Endothelial cell of umbilical vein (primary cell): ENCODE measurements at regions not wholly inside any gene's neighbourhood (a gene's known extent, or its start where the extent isn't known, plus 50 kb on each side); places are given as distances from the start of the nearest gene placed in this dataset.

Experiments
- BruUV-seq: library from RNA; stranded (reverse); fragments of 400-500 nt; replicated peaks from 2 replicates; lab custom pipeline; 2021; lab: Mats Ljungman, UMichigan
- CTCF ChIA-PET: fragments of 300-600, 350-600 bp; sonication (Branson Sonifier 250); formaldehyde crosslinking; loops from one replicate; lab custom pipeline; 2021; ENCODE audit warnings: antibody characterized with exemption, inconsistent platforms; lab: Charles Lee
- POLR2A ChIA-PET: fragments of 300-600, 350-600 bp; sonication (Branson Sonifier 250); formaldehyde crosslinking; loops from one replicate; lab custom pipeline; 2021; ENCODE audit warnings: antibody characterized with exemption, inconsistent platforms; lab: Charles Lee
- DNase-seq: peaks from one replicate; pipeline ENCODE4 v3.0.0-alpha.2; 2011; ENCODE audit warnings: low read depth, low spot score
- FAIRE-seq: peaks from 2 replicates; lab custom pipeline; 2011; peaks lifted over from hg19 to GRCh38; lab: Jason Lieb, UNC
- H2AFZ ChIP-seq: 2 replicates; pipeline ENCODE4 v1.6.0; 2012; ENCODE audit warnings: low read depth, low read length, control low read depth, inconsistent platforms
- H3K27ac ChIP-seq: 2 replicates; pipeline ENCODE4 v1.5.1; 2011; ENCODE audit warnings: low read depth, mild to moderate bottlenecking, control low read depth, low read length, moderate library complexity; ENCODE audit not compliant: insufficient read depth
- H3K27me3 ChIP-seq, 2 experiments: 2 replicates each; pipeline versions ENCODE4 v1.6.0 to v1.6.1; 2011; ENCODE audit warnings: low read length in 2 of 2, mixed read lengths in 1 of 2; ENCODE audit not compliant: control insufficient read depth in 2 of 2, insufficient read depth in 2 of 2
- H3K36me3 ChIP-seq, 2 experiments: 2 replicates in 1 of 2; 3 replicates in 1 of 2; pipeline ENCODE4 v1.5.1; 2011; ENCODE audit warnings: low read length in 2 of 2, mild to moderate bottlenecking in 1 of 2, moderate library complexity in 1 of 2; ENCODE audit not compliant: control insufficient read depth in 2 of 2, insufficient read depth in 2 of 2; ENCODE audit errors: extremely low read depth in 1 of 2
- H3K4me1 ChIP-seq: 3 replicates; pipeline ENCODE4 v1.5.1; 2011; ENCODE audit warnings: mild to moderate bottlenecking, low read length; ENCODE audit not compliant: control insufficient read depth, insufficient read depth; ENCODE audit errors: extremely low read depth
- H3K4me2 ChIP-seq: 2 replicates; pipeline ENCODE4 v1.6.1; 2011; ENCODE audit warnings: low read length, control low read depth, mixed read lengths; ENCODE audit not compliant: insufficient read depth
- H3K4me3 ChIP-seq, 3 experiments: fragments of 200-600 bp in 1 of 3; sonication (generic), shearing (Covaris generic) in 1 of 3; replicated peaks in 1 of 3; 2 replicates each; pipeline ENCODE4 v1.5.1; 2011 to 2016; ENCODE audit warnings: control low read depth in 3 of 3, low read length in 3 of 3, mild to moderate bottlenecking in 2 of 3, inconsistent platforms in 1 of 3, low read depth in 1 of 3, moderate library complexity in 1 of 3; ENCODE audit not compliant: insufficient read depth in 1 of 3
- H3K79me2 ChIP-seq: 2 replicates; pipeline ENCODE4 v1.6.0; 2012; ENCODE audit warnings: low read length, inconsistent platforms; ENCODE audit not compliant: control insufficient read depth, insufficient read depth
- H3K9ac ChIP-seq: replicated peaks from 2 replicates; pipeline ENCODE3; 2011; ENCODE audit warnings: low read length, control low read depth; ENCODE audit not compliant: insufficient read depth; ENCODE audit errors: extremely low read depth
- H3K9me1 ChIP-seq: replicated peaks from 3 replicates; pipeline ENCODE4 v1.6.0; 2011; ENCODE audit warnings: mild to moderate bottlenecking, low read length; ENCODE audit not compliant: control insufficient read depth, insufficient read depth; ENCODE audit errors: extremely low read depth
- H3K9me3 ChIP-seq: replicated peaks from 2 replicates; pipeline ENCODE4 v1.5.1; 2012; ENCODE audit warnings: low read length, inconsistent platforms; ENCODE audit not compliant: control insufficient read depth, insufficient read depth
- H4K20me1 ChIP-seq: replicated peaks from 2 replicates; pipeline ENCODE3; 2011; ENCODE audit warnings: mild to moderate bottlenecking, low read length; ENCODE audit not compliant: control insufficient read depth, insufficient read depth; ENCODE audit errors: extremely low read depth
- EZH2 ChIP-seq: IDR thresholded peaks from 2 replicates; pipeline ENCODE4 v1.6.1; 2012; ENCODE audit warnings: borderline replicate concordance, low read depth, mild to moderate bottlenecking, moderate library complexity, low read length, inconsistent platforms; ENCODE audit not compliant: severe bottlenecking
- JUN ChIP-seq: IDR thresholded peaks from 2 replicates; pipeline ENCODE4 v1.6.1; 2011; ENCODE audit warnings: borderline replicate concordance, low read depth; ENCODE audit not compliant: insufficient read length, insufficient read depth
- MYC ChIP-seq: IDR thresholded peaks from one replicate; pipeline ENCODE4 v1.6.1; 2011; ENCODE audit warnings: mild to moderate bottlenecking, low read depth, low read length
- POLR2A ChIP-seq: IDR thresholded peaks from 2 replicates; pipeline ENCODE4 v1.6.1; 2012; ENCODE audit warnings: low read depth, mild to moderate bottlenecking, control low read depth, low read length
- POLR2AphosphoS5 ChIP-seq: IDR thresholded peaks from 2 replicates; pipeline ENCODE4 v1.6.1; 2012; ENCODE audit warnings: low read depth, mild to moderate bottlenecking, control low read depth, low read length, moderate library complexity; ENCODE audit not compliant: insufficient read depth
- dilution Hi-C: fragments of 300-500 bp; cut with MboI; formaldehyde crosslinking; loops from one replicate; pipeline ENCODE4 v1.15.0; 2019; ENCODE audit warnings: low sequenced_read_pairs; ENCODE audit not compliant: extremely low pct_ligation_motif_present
- intact Hi-C: fragments of 100-400 bp; cut with micrococcal nuclease; formaldehyde crosslinking; loops from one replicate; pipeline ENCODE4 v1.10.0; 2022
- TF ChIP-seq, protein P1 (sequence below): IDR thresholded peaks from 2 replicates; pipeline ENCODE4 v1.6.1; 2011; ENCODE audit not compliant: insufficient read depth, insufficient read length
- TF ChIP-seq, protein P2 (sequence below), 2 donors: IDR thresholded peaks; 1 replicate in 1 of 2; 2 replicates in 1 of 2; pipeline ENCODE4 v1.5.1; 2011; ENCODE audit warnings: low read length in 2 of 2, mild to moderate bottlenecking in 2 of 2, moderate library complexity in 2 of 2, control low read depth in 1 of 2, inconsistent platforms in 1 of 2, low read depth in 1 of 2; ENCODE audit not compliant: insufficient read depth in 1 of 2; ENCODE audit errors: extremely low read depth in 1 of 2

DNA sequence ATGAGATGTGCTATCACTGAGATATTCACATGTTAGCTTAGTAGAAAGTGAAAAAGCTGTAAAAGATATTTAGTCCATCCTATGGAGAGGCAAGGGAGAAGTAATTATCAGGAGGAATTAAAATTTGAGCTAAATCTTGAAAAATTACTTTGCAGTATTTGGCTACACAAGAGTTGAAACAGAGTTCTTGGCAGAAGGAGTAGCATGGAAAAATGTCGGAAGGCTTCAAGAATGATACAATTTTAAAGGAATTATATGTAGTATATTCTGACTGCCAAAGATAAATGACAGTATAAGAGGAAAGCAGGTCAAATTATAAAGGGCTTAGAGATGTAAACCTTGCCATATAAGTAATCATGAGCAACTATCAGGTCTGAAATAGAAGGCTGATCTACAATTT is 518.9 kb downstream of the BRINP3 start:
- Histone ChIP-seq H3K27me3 (no peaks in the 10 kb centered on the region), H3K79me2 (no peaks in the 10 kb centered on the region), H2AFZ (no peak overlapping the region), H3K4me3 (no peak overlapping the region), H4K20me1 (no peaks in the 10 kb centered on the region), H3K4me2 (no peak overlapping the region), H3K27ac (no peak overlapping the region), H3K9me3 (no peaks in the 10 kb centered on the region), H3K4me1 (no peaks in the 10 kb centered on the region), H3K9me1 (no peaks in the 10 kb centered on the region), H3K9ac (no peak overlapping the region), H3K36me3 (no peaks in the 10 kb centered on the region)
- no peak for DNase-seq
- ChIA-PET CTCF (no interaction called here), POLR2A (no interaction called here)
- dilution Hi-C loops: no loop called here
- intact Hi-C loops: no loop called here
- no TSS peak for BruUV-seq
- TF ChIP-seq, protein P1, sequence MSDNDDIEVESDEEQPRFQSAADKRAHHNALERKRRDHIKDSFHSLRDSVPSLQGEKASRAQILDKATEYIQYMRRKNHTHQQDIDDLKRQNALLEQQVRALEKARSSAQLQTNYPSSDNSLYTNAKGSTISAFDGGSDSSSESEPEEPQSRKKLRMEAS: no peak
- no peak for TF ChIP-seq POLR2A
- no peak for TF ChIP-seq MYC
- no peak for TF ChIP-seq JUN
- TF ChIP-seq, protein P2, sequence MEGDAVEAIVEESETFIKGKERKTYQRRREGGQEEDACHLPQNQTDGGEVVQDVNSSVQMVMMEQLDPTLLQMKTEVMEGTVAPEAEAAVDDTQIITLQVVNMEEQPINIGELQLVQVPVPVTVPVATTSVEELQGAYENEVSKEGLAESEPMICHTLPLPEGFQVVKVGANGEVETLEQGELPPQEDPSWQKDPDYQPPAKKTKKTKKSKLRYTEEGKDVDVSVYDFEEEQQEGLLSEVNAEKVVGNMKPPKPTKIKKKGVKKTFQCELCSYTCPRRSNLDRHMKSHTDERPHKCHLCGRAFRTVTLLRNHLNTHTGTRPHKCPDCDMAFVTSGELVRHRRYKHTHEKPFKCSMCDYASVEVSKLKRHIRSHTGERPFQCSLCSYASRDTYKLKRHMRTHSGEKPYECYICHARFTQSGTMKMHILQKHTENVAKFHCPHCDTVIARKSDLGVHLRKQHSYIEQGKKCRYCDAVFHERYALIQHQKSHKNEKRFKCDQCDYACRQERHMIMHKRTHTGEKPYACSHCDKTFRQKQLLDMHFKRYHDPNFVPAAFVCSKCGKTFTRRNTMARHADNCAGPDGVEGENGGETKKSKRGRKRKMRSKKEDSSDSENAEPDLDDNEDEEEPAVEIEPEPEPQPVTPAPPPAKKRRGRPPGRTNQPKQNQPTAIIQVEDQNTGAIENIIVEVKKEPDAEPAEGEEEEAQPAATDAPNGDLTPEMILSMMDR (IDR thresholded peaks at IDR 0.05; ENCODE audit: extremely low read depth in 1 of 2, insufficient read depth in 1 of 2, low read depth in 1 of 2, low read length in 2 of 2): no peak
- TF ChIP-seq EZH2: no peak
- no peak for TF ChIP-seq POLR2AphosphoS5
- FAIRE-seq: no peak
